GM12878 (cell line): ENCODE measurements at regions not wholly inside any gene's neighbourhood (a gene's known extent, or its start where the extent isn't known, plus 50 kb on each side); places are given as distances from the start of the nearest gene placed in this dataset.

ENCODE experiments used
- ATAC-seq: fragments of 200-7000 bp; cut with Tn5 transposase; 3 replicates; pipeline ENCODE4 v1.9.1; 2020; ENCODE audit warnings: mild to moderate bottlenecking, moderate library complexity
- BruUV-seq: library from RNA; stranded (reverse); fragments of 400-500 nt; replicated peaks from 2 replicates; lab custom pipeline; 2021; lab: Mats Ljungman, UMichigan
- CTCF ChIA-PET: fragments of 300-600 bp; sonication (Branson Sonifier 250); formaldehyde crosslinking; extraction: SDS; loops from one replicate; lab custom pipeline; 2021; ENCODE audit warnings: inconsistent platforms; lab: Yijun Ruan, JAX
- POLR2A ChIA-PET: fragments of 350-600 bp; formaldehyde crosslinking; extraction: SDS; loops from one replicate; lab custom pipeline; 2021; ENCODE audit warnings: inconsistent platforms; lab: Charles Lee
- RAD21 ChIA-PET: fragments of 300-600 bp; sonication (Branson Sonifier 250); formaldehyde crosslinking; loops from one replicate; lab custom pipeline; 2023; ENCODE audit warnings: antibody characterized with exemption; ENCODE audit not compliant: unreplicated experiment; lab: Charles Lee
- SMC1A ChIA-PET: fragments of 300-600 bp; sonication (Branson Sonifier 250); formaldehyde crosslinking; loops from one replicate; lab custom pipeline; 2023; ENCODE audit not compliant: unreplicated experiment, uncharacterized antibody; lab: Charles Lee
- DNase-seq: peaks from one replicate; pipeline ENCODE4 v3.0.0-alpha.2; 2011; ENCODE audit warnings: low read depth, low spot score
- FAIRE-seq: peaks from 3 replicates; lab custom pipeline; 2011; peaks lifted over from hg19 to GRCh38; lab: Jason Lieb, UNC
- H2AFZ ChIP-seq: 2 replicates; pipeline ENCODE4 v1.6.0; 2011; ENCODE audit warnings: low read depth, low read length, control low read depth; ENCODE audit not compliant: control insufficient read depth
- H3K27ac ChIP-seq: 2 replicates; pipeline ENCODE4 v1.5.1; 2011; ENCODE audit warnings: control low read depth; ENCODE audit not compliant: control insufficient read depth, insufficient read depth
- H3K27me3 ChIP-seq, 2 experiments: replicated peaks in 1 of 2; 2 replicates each; pipeline versions ENCODE4 v1.6.0 to v1.6.1; 2011; ENCODE audit warnings: low read length in 1 of 2; ENCODE audit not compliant: control insufficient read depth in 2 of 2, insufficient read depth in 2 of 2
- H3K36me3 ChIP-seq, 2 experiments: 2 replicates each; pipeline ENCODE4 v1.5.1; 2011; ENCODE audit warnings: low read length in 1 of 2; ENCODE audit not compliant: control insufficient read depth in 2 of 2, insufficient read depth in 2 of 2
- H3K4me1 ChIP-seq: 2 replicates; pipeline ENCODE4 v1.6.1; 2011; ENCODE audit warnings: mild to moderate bottlenecking, low read length, moderate library complexity, mixed read lengths; ENCODE audit not compliant: control insufficient read depth, insufficient read depth
- H3K4me2 ChIP-seq: 2 replicates; pipeline ENCODE4 v1.6.0; 2011; ENCODE audit warnings: control low read depth; ENCODE audit not compliant: control insufficient read depth, insufficient read depth
- H3K4me3 ChIP-seq: fragments of 200-600 bp; sonication (generic); 2 replicates; pipeline ENCODE4 v1.5.1; 2016
- H3K79me2 ChIP-seq: 2 replicates; pipeline ENCODE4 v1.6.0; 2011; ENCODE audit warnings: low read length; ENCODE audit not compliant: control insufficient read depth, insufficient read depth
- H3K9ac ChIP-seq: 2 replicates; pipeline ENCODE4 v1.8.0; 2011; ENCODE audit warnings: low read length, control low read depth, mixed read lengths; ENCODE audit not compliant: control insufficient read depth, insufficient read depth
- H3K9me3 ChIP-seq: replicated peaks from 3 replicates; pipeline ENCODE4 v1.5.1; 2011; ENCODE audit warnings: mild to moderate bottlenecking, low read length; ENCODE audit not compliant: control insufficient read depth, insufficient read depth
- H4K20me1 ChIP-seq: 2 replicates; pipeline ENCODE4 v1.6.0; 2011; ENCODE audit not compliant: control insufficient read depth, insufficient read depth
- ATF7 ChIP-seq: fragments of 450-650 bp; IDR thresholded peaks from 2 replicates; pipeline ENCODE4 v1.6.1; 2016; ENCODE audit warnings: low read depth, mild to moderate bottlenecking
- EGR1 ChIP-seq, 2 experiments: IDR thresholded peaks; 1 replicate in 1 of 2; 2 replicates in 1 of 2; pipeline ENCODE4 v1.6.1; 2011 to 2012; ENCODE audit warnings: low read depth in 2 of 2, low read length in 2 of 2, borderline replicate concordance in 1 of 2, mild to moderate bottlenecking in 1 of 2, moderate library complexity in 1 of 2
- HDGF ChIP-seq: fragments of 450-650 bp; IDR thresholded peaks from 2 replicates; pipeline ENCODE4 v1.6.1; 2016; ENCODE audit warnings: antibody characterized with exemption
- MEF2A ChIP-seq: IDR thresholded peaks from 2 replicates; pipeline ENCODE4 v1.6.1; 2011; ENCODE audit warnings: low read depth, mild to moderate bottlenecking, low read length, moderate library complexity; ENCODE audit not compliant: insufficient read depth
- NBN ChIP-seq: fragments of 450-650 bp; IDR thresholded peaks from 2 replicates; pipeline ENCODE4 v1.6.1; 2016
- POLR2AphosphoS2 ChIP-seq: IDR thresholded peaks from 2 replicates; pipeline ENCODE4 v1.6.1; 2011; ENCODE audit warnings: low read depth, mild to moderate bottlenecking, low read length, improper control_type of control experiment, moderate library complexity
- SPI1 ChIP-seq: IDR thresholded peaks from 2 replicates; pipeline ENCODE4 v1.6.1; 2011; ENCODE audit warnings: low read depth, mild to moderate bottlenecking, low read length, moderate library complexity, borderline replicate concordance; ENCODE audit not compliant: insufficient read depth
- STAT1 ChIP-seq: fragments of 450-650 bp; conservative IDR thresholded peaks from 2 replicates; pipeline ENCODE4 v1.6.1; 2014; ENCODE audit warnings: antibody characterized with exemption, mild to moderate bottlenecking
- SUPT20H ChIP-seq: IDR thresholded peaks from 2 replicates; pipeline ENCODE4 v1.6.1; 2011; ENCODE audit warnings: low read depth, mild to moderate bottlenecking, low read length, moderate library complexity, borderline replicate concordance; ENCODE audit not compliant: control insufficient read depth
- ZBED1 ChIP-seq: IDR thresholded peaks from 2 replicates; pipeline ENCODE4 v1.6.1; 2016; ENCODE audit warnings: borderline replicate concordance
- ZNF207 ChIP-seq: fragments of 450-650 bp; IDR thresholded peaks from 2 replicates; pipeline ENCODE4 v1.6.1; 2014; ENCODE audit warnings: antibody characterized with exemption, mild to moderate bottlenecking, borderline replicate concordance
- ZNF217 ChIP-seq: fragments of 450-650 bp; IDR thresholded peaks from 2 replicates; pipeline ENCODE4 v1.6.1; 2017; ENCODE audit warnings: antibody characterized with exemption, mild to moderate bottlenecking
- WGBS: methylation state at CpG from one replicate; pipeline ENCODE4 v1.1.6; 2016; ENCODE audit warnings: low lambda C conversion rate; ENCODE audit not compliant: insufficient replicate concordance, insufficient coverage; ENCODE audit errors: missing lambda C conversion rate; 5-methylcytosine and 5-hydroxymethylcytosine counted together
- in situ Hi-C: fragments of 300-500 bp; cut with MboI; formaldehyde crosslinking; loops from 9 replicates; pipeline ENCODE4 v1.14.3; 2018; ENCODE audit warnings: mixed read lengths
- intact Hi-C: fragments of 100-400 bp; cut with micrococcal nuclease; formaldehyde crosslinking; loops from one replicate; pipeline ENCODE4 v1.14.2; 2022; ENCODE audit not compliant: unreplicated experiment
- TF ChIP-seq, protein P1 (sequence below): fragments of 150-350 bp; IDR thresholded peaks from 2 replicates; pipeline ENCODE4 v1.6.1; 2016; ENCODE audit warnings: low read depth, low read length

- Histone ChIP-seq H3K27me3 (peaks cover 4% of the 10 kb centered on the region in 2 experiments; a peak in 3 of 4 replicates), H3K9me3 (no peaks in the 10 kb centered on the region; the same call in 2 of the 3 replicates), H3K36me3 (no peaks in the 10 kb centered on the region), H3K79me2 (no peaks in the 10 kb centered on the region), H3K4me1 (no peaks in the 10 kb centered on the region), H4K20me1 (no peaks in the 10 kb centered on the region), H3K4me3 (no peak overlapping the region), H2AFZ (no peak overlapping the region), H3K4me2 (no peak overlapping the region), H3K27ac (no peak overlapping the region), H3K9ac (no peak overlapping the region)
- ChIA-PET SMC1A (no interaction called here), POLR2A (no interaction called here), RAD21 (no interaction called here), CTCF (no interaction called here)
- peak; percentile 82 for ATAC-seq
- in situ Hi-C loops (no loop called here), intact Hi-C loops (no loop called here)
- peak; percentile 72 for TF ChIP-seq ATF7
- no peak for TF ChIP-seq ZBED1
- peak; percentile 9; the same call in 1 of the 2 replicates for TF ChIP-seq SPI1
- FAIRE-seq = no peak
- peak; percentile 17 for DNase-seq
- BruUV-seq = no TSS peak
- 3% methylated on average over 10 of the region's 10 CpGs for WGBS
Measured at GRCh38 chr17:79242873-79243602, 168.4 kb downstream of the ENGASE start.

DNA sequence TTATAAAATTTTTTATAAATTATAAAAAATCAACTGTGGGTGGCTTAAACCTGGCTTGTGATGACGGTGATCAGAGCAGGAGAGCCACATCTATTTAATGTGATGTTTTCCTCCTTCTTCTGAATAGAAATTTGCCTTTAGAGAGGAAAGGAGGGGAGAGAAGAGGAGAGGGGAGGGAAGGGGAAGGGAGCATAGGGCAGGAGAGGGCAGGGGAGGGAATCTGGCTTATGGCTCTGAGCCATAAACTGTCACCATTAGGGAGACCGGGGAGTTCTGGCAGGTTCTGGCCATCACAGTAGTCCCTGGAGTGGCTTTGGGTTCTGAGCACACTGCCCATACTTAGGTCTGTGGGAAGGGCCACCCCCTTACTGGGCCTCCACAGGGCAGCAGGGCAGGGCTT lies 167.8 kb downstream of the ENGASE start:
- Histone ChIP-seq H3K79me2 (no peaks in the 10 kb centered on the region), H3K36me3 (no peaks in the 10 kb centered on the region), H2AFZ (no peak overlapping the region), H3K27me3 (peaks cover 4% of the 10 kb centered on the region in 2 experiments; a peak in 3 of 4 replicates), H3K4me2 (no peak overlapping the region), H3K27ac (no peak overlapping the region), H3K9ac (no peak overlapping the region), H3K4me3 (no peak overlapping the region), H3K9me3 (no peaks in the 10 kb centered on the region; the same call in 2 of the 3 replicates), H3K4me1 (no peaks in the 10 kb centered on the region), H4K20me1 (no peaks in the 10 kb centered on the region)
- 23% methylated on average over 2 of the region's 2 CpGs for WGBS
- no TSS peak for BruUV-seq
- ChIA-PET POLR2A (no interaction called here), RAD21 (no interaction called here), SMC1A (no interaction called here), CTCF (no interaction called here)
- no peak; the same call in 2 of the 3 replicates for ATAC-seq
- intact Hi-C loops (no loop called here), in situ Hi-C loops (no loop called here)
- no peak for DNase-seq
- FAIRE-seq = no peak
- no peak for TF ChIP-seq SUPT20H
- TF ChIP-seq POLR2AphosphoS2 = no peak
- no peak for TF ChIP-seq NBN
- no peak for TF ChIP-seq ZBED1
- no peak for TF ChIP-seq HDGF
- no peak for TF ChIP-seq MEF2A
- no peak for TF ChIP-seq ZNF207
- TF ChIP-seq, protein P1, sequence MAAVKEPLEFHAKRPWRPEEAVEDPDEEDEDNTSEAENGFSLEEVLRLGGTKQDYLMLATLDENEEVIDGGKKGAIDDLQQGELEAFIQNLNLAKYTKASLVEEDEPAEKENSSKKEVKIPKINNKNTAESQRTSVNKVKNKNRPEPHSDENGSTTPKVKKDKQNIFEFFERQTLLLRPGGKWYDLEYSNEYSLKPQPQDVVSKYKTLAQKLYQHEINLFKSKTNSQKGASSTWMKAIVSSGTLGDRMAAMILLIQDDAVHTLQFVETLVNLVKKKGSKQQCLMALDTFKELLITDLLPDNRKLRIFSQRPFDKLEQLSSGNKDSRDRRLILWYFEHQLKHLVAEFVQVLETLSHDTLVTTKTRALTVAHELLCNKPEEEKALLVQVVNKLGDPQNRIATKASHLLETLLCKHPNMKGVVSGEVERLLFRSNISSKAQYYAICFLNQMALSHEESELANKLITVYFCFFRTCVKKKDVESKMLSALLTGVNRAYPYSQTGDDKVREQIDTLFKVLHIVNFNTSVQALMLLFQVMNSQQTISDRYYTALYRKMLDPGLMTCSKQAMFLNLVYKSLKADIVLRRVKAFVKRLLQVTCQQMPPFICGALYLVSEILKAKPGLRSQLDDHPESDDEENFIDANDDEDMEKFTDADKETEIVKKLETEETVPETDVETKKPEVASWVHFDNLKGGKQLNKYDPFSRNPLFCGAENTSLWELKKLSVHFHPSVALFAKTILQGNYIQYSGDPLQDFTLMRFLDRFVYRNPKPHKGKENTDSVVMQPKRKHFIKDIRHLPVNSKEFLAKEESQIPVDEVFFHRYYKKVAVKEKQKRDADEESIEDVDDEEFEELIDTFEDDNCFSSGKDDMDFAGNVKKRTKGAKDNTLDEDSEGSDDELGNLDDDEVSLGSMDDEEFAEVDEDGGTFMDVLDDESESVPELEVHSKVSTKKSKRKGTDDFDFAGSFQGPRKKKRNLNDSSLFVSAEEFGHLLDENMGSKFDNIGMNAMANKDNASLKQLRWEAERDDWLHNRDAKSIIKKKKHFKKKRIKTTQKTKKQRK = no peak
- TF ChIP-seq STAT1 = no peak
- no peak for TF ChIP-seq EGR1 (IDR thresholded peaks at IDR 0.05; ENCODE audit: borderline replicate concordance in 1 of 2, low read depth in 2 of 2, low read length in 2 of 2)
- TF ChIP-seq ZNF217 = no peak
